Muscle layer of colon (tissue), 2 donors: ENCODE measurements at regions not wholly inside any gene's neighbourhood (a gene's known extent, or its start where the extent isn't known, plus 50 kb on each side); places are given as distances from the start of the nearest gene placed in this dataset.

ENCODE experiments used
- H3K27ac ChIP-seq: one replicate; pipeline ENCODE4 v1.7.0; 2013; ENCODE audit warnings: low read depth, mild to moderate bottlenecking, low read length, moderate library complexity
- H3K27me3 ChIP-seq, 2 donors: one replicate each; pipeline ENCODE4 v1.7.0; 2013; ENCODE audit warnings: low read length in 2 of 2, mild to moderate bottlenecking in 2 of 2; ENCODE audit not compliant: insufficient read depth in 2 of 2, control insufficient read depth in 1 of 2
- H3K36me3 ChIP-seq: one replicate; pipeline ENCODE4 v1.7.0; 2013; ENCODE audit warnings: mild to moderate bottlenecking, low read length; ENCODE audit not compliant: insufficient read depth
- H3K4me1 ChIP-seq: one replicate; pipeline ENCODE4 v1.7.0; 2013; ENCODE audit warnings: mild to moderate bottlenecking, low read length; ENCODE audit not compliant: insufficient read depth
- H3K4me3 ChIP-seq, 2 donors: one replicate each; pipeline ENCODE4 v1.7.0; 2013; ENCODE audit warnings: low read length in 2 of 2, low read depth in 1 of 2, mild to moderate bottlenecking in 1 of 2, moderate library complexity in 1 of 2
- H3K9ac ChIP-seq: one replicate; pipeline ENCODE4 v1.7.0; 2013; ENCODE audit warnings: low read length
- H3K9me3 ChIP-seq: one replicate; pipeline ENCODE4 v1.7.0; 2013; ENCODE audit warnings: mild to moderate bottlenecking, low read length
- donor health status: abdominal sarcoma.
- donor health status: Adenocarcinoma of cecum.

DNA sequence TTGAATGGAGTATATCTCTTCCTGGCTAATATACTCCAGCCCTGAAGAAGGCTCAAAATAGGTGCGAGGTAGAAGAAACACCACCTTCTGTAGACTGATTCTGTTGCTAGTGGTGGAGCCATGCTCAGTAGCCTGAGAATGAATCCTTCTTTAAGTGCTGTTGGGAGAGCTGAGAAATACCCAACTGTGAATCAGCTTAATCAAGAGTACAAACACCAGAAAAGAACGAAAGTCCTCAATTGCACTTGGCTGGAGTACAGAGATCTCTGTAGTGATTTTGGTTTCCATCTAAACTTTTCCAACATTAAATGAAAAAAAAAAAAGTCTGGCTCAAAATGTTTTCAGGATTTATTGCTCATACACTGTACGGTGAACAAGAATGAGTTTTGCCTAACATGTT, 619.1 kb downstream of the METTL15 start:
- H3K9ac ChIP-seq = no peak overlapping the region
- no peaks in the 10 kb centered on the region for H3K9me3 ChIP-seq
- no peaks in the 10 kb centered on the region for H3K4me1 ChIP-seq
- H3K27me3 ChIP-seq = no peaks in the 10 kb centered on the region
- no peak overlapping the region for H3K4me3 ChIP-seq
- no peak overlapping the region for H3K27ac ChIP-seq
- H3K36me3 ChIP-seq = no peaks in the 10 kb centered on the region

DNA sequence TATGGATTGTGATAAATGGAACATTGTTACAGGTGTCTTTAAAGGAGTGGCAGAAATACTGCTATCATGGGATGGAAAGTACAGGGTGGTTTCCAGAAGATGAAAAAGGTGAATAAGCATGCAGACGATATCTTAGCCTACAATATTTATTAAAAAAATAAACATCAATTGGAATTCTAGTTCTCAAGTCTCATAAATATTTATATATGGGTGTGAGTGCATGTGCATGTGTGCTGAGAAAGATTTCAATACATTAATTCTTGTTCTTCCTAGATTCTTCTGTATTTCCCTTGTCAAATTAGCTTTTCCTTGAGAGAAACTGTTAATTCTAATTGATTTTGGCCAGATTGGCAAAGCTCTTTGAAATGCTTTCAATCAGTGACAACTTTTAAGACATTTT, 618.2 kb downstream of the METTL15 start:
- Histone ChIP-seq H3K27ac (no peak overlapping the region), H3K4me1 (no peaks in the 10 kb centered on the region), H3K36me3 (no peaks in the 10 kb centered on the region), H3K9ac (no peak overlapping the region), H3K9me3 (no peaks in the 10 kb centered on the region), H3K4me3 (no peak overlapping the region), H3K27me3 (no peaks in the 10 kb centered on the region)

GRCh38 chr11:28715726-28716125, 607.5 kb downstream of the METTL15 start:
- Histone ChIP-seq H3K36me3 (no peaks in the 10 kb centered on the region), H3K4me1 (no peaks in the 10 kb centered on the region)

DNA sequence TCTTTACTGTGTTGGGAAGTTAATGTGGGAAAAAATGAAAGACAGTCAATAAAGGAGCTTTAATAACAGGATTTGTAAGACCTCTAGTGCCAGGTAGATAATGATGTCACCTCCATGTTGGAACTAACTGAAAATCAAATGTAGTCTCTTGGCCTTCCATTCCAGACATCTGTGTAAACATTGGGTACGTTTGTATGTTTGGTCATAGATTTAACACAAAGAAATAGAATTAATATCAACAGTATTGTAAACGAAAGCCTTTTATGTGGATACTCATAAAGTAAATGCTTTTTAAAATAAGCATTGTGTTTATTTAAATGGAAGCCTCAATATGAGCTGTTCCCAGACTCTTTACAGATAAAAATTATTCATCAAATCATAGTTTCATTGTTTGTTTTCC, 605.7 kb downstream of the METTL15 start:
- Histone ChIP-seq H3K9me3 (no peaks in the 10 kb centered on the region), H3K27me3 (no peaks in the 10 kb centered on the region), H3K36me3 (no peaks in the 10 kb centered on the region), H3K4me1 (no peaks in the 10 kb centered on the region), H3K4me3 (no peak overlapping the region), H3K9ac (no peak overlapping the region), H3K27ac (no peak overlapping the region)

More at GRCh38 chr11:28715726-28716125, 607.5 kb downstream of the METTL15 start:
- no peaks in the 10 kb centered on the region for H3K27me3 ChIP-seq
- no peak overlapping the region for H3K4me3 ChIP-seq
- H3K9ac ChIP-seq = no peak overlapping the region
- H3K27ac ChIP-seq = no peak overlapping the region
- H3K9me3 ChIP-seq = no peaks in the 10 kb centered on the region

DNA sequence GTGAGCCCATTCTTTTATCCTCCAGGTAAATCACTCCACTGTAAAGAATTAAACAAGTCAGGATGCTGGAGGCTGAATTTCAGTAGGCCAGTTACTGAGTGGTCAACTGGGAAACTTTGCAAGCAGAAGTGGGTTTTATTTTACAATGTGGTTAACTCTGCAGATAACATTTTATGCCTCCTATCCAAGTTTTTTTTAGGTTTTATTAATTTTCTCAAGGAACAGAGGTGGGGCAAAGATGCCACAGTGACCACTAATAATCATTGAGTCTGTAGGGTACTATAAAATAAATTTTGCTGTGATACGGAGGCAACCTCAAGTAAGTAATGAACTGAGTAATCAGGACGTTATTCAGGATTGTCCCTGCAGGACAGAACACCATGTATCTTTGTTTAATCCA, 599.9 kb downstream of the METTL15 start:
- Histone ChIP-seq H3K4me1 (no peaks in the 10 kb centered on the region), H3K36me3 (no peaks in the 10 kb centered on the region), H3K9me3 (no peaks in the 10 kb centered on the region), H3K4me3 (no peak overlapping the region), H3K27ac (no peak overlapping the region), H3K9ac (no peak overlapping the region), H3K27me3 (no peaks in the 10 kb centered on the region)

GRCh38 chr11:28704801-28705200, 596.6 kb downstream of the METTL15 start:
- H3K27me3 ChIP-seq = no peaks in the 10 kb centered on the region
- no peaks in the 10 kb centered on the region for H3K36me3 ChIP-seq
- H3K9ac ChIP-seq = no peak overlapping the region
- no peaks in the 10 kb centered on the region for H3K9me3 ChIP-seq
- H3K27ac ChIP-seq = no peak overlapping the region
- no peaks in the 10 kb centered on the region for H3K4me1 ChIP-seq
- no peak overlapping the region for H3K4me3 ChIP-seq

GRCh38 chr11:28703371-28703770, 595.2 kb downstream of the METTL15 start:
- H3K9ac ChIP-seq = no peak overlapping the region
- H3K27me3 ChIP-seq = no peaks in the 10 kb centered on the region
- no peaks in the 10 kb centered on the region for H3K4me1 ChIP-seq
- H3K9me3 ChIP-seq = no peaks in the 10 kb centered on the region
- H3K4me3 ChIP-seq = no peak overlapping the region
- no peaks in the 10 kb centered on the region for H3K36me3 ChIP-seq
- no peak overlapping the region for H3K27ac ChIP-seq

DNA sequence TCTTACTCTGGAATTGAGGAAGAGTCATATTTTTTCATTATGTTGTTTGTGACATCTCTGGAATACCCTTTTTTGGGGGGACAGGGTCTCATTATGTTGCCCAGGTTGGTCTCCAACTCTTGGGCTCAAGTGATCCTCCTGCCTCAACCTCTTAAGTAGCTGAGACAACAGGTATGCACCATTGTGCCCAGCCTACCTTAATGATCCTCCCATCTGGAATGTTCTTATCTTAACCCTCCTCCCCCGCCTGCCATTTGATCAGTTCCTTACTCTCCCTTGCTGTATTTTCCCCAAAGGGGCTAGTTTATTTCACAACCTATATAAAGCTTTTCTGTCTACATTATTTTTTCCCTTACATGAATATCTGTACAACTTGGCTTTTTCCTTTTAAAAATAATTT, 594.7 kb downstream of the METTL15 start:
- H3K9me3 ChIP-seq = no peaks in the 10 kb centered on the region
- H3K27me3 ChIP-seq = no peaks in the 10 kb centered on the region
- H3K9ac ChIP-seq = no peak overlapping the region
- H3K4me1 ChIP-seq = no peaks in the 10 kb centered on the region
- no peak overlapping the region for H3K27ac ChIP-seq
- no peaks in the 10 kb centered on the region for H3K36me3 ChIP-seq
- no peak overlapping the region for H3K4me3 ChIP-seq

- no peaks in the 10 kb centered on the region for H3K27me3 ChIP-seq
- H3K4me1 ChIP-seq = no peaks in the 10 kb centered on the region
- H3K27ac ChIP-seq = no peak overlapping the region
- H3K9me3 ChIP-seq = no peaks in the 10 kb centered on the region
- no peak overlapping the region for H3K4me3 ChIP-seq
- H3K36me3 ChIP-seq = no peaks in the 10 kb centered on the region
- H3K9ac ChIP-seq = no peak overlapping the region
Measured at GRCh38 chr11:28702450-28702790, 594.2 kb downstream of the METTL15 start.

GRCh38 chr11:28701760-28702449, 593.7 kb downstream of the METTL15 start:
- Histone ChIP-seq H3K9me3 (no peaks in the 10 kb centered on the region), H3K36me3 (no peaks in the 10 kb centered on the region), H3K27me3 (no peaks in the 10 kb centered on the region), H3K27ac (no peak overlapping the region), H3K4me1 (no peaks in the 10 kb centered on the region), H3K4me3 (no peak overlapping the region), H3K9ac (no peak overlapping the region)

DNA sequence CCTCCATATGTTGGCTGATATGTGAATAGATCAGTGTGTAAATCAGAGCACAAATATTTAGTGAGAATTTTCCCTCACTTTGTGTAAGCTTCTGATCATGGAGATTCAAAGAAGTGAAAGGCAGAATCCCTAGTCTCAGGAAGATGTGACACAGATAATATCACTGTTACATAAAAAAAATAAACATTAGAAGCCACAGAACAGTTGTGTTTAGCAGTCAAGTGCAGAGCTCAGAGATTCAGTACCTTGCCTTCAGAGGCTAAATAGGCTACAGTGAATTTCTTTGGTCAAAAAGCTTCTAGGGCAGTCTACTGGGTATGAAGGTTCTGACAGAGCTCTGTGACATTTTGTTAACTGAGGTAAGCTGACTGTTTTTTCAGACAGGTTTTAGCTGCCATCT, 591.5 kb downstream of the METTL15 start:
- no peak overlapping the region for H3K27ac ChIP-seq
- H3K27me3 ChIP-seq = no peaks in the 10 kb centered on the region
- no peaks in the 10 kb centered on the region for H3K9me3 ChIP-seq
- no peaks in the 10 kb centered on the region for H3K36me3 ChIP-seq
- H3K4me3 ChIP-seq = no peak overlapping the region
- H3K9ac ChIP-seq = no peak overlapping the region
- H3K4me1 ChIP-seq = no peaks in the 10 kb centered on the region
